DMS53 (cell line): ENCODE measurements at regions not wholly inside any gene's neighbourhood (a gene's known extent, or its start where the extent isn't known, plus 50 kb on each side); places are given as distances from the start of the nearest gene placed in this dataset.
"Not testable (repeated sequence)": the region's sequence is repeated elsewhere in the genome, so short reads cannot be mapped to it uniquely, and the experiment has no call there.

Source experiments
- DNase-seq: peaks from one replicate; lab custom pipeline; 2025; lab: John Stamatoyannopoulos, UW

GRCh38 chr11:98029832-98030231 lies 990.9 kb upstream of the CNTN5 start:
- no peak for DNase-seq

- no peak for DNase-seq
Observed at GRCh38 chr11:98036810-98037209, 983.9 kb upstream of the CNTN5 start.

- DNase-seq: no peak
Observed at GRCh38 chr11:98040061-98040808, 980.5 kb upstream of the CNTN5 start.

GRCh38 chr11:98047647-98048046 lies 973.1 kb upstream of the CNTN5 start:
- DNase-seq: no peak

- no peak for DNase-seq
Observed at GRCh38 chr11:98053851-98054250, 966.9 kb upstream of the CNTN5 start.

GRCh38 chr11:98056945-98057344 lies 963.8 kb upstream of the CNTN5 start:
- DNase-seq: no peak

- no peak for DNase-seq
Observed at GRCh38 chr11:98059488-98059887, 961.3 kb upstream of the CNTN5 start.

GRCh38 chr11:98060759-98061158 lies 960.0 kb upstream of the CNTN5 start:
- no peak for DNase-seq

- no peak for DNase-seq
Observed at GRCh38 chr11:98061858-98062257, 958.9 kb upstream of the CNTN5 start.

GRCh38 chr11:98062714-98063113 lies 958.0 kb upstream of the CNTN5 start:
- no peak for DNase-seq

- DNase-seq: no peak
Observed at GRCh38 chr11:98068251-98068650, 952.5 kb upstream of the CNTN5 start.

GRCh38 chr11:98069147-98069546 lies 951.6 kb upstream of the CNTN5 start:
- not testable (repeated sequence) for DNase-seq

- no peak for DNase-seq
Observed at GRCh38 chr11:98069861-98070260, 950.9 kb upstream of the CNTN5 start.

GRCh38 chr11:98090861-98091505 lies 929.8 kb upstream of the CNTN5 start:
- no peak for DNase-seq

GRCh38 chr11:98099371-98099770 lies 921.4 kb upstream of the CNTN5 start:
- no peak for DNase-seq

- DNase-seq: no peak
Observed at GRCh38 chr11:98100689-98101088, 920.1 kb upstream of the CNTN5 start.

GRCh38 chr11:98101329-98101728 lies 919.4 kb upstream of the CNTN5 start:
- no peak for DNase-seq

GRCh38 chr11:98104249-98104648 lies 916.5 kb upstream of the CNTN5 start:
- no peak for DNase-seq

- peak; percentile 83 for DNase-seq
Observed at GRCh38 chr11:98107736-98108135, 913.0 kb upstream of the CNTN5 start.

GRCh38 chr11:98110030-98110429 lies 910.7 kb upstream of the CNTN5 start:
- no peak for DNase-seq

GRCh38 chr11:98115873-98116272 lies 904.9 kb upstream of the CNTN5 start:
- no peak for DNase-seq

GRCh38 chr11:98130117-98130625 lies 890.6 kb upstream of the CNTN5 start:
- no peak for DNase-seq

GRCh38 chr11:98136357-98136756 lies 884.4 kb upstream of the CNTN5 start:
- DNase-seq: no peak

- no peak for DNase-seq
Observed at GRCh38 chr11:98137437-98137836, 883.3 kb upstream of the CNTN5 start.
